Neutrophil (primary cell): ENCODE measurements at regions not wholly inside any gene's neighbourhood (a gene's known extent, or its start where the extent isn't known, plus 50 kb on each side); places are given as distances from the start of the nearest gene placed in this dataset.

ENCODE experiments used
- H3K27ac ChIP-seq: fragments of 200-600 bp; sonication (generic); 2 replicates; pipeline ENCODE4 v1.5.1; 2016; ENCODE audit warnings: mild to moderate bottlenecking, moderate library complexity
- H3K27me3 ChIP-seq: fragments of 200-600 bp; sonication (generic); 2 replicates; pipeline ENCODE4 v1.6.0; 2016; ENCODE audit warnings: mild to moderate bottlenecking
- H3K36me3 ChIP-seq: fragments of 200-600 bp; sonication (generic); 2 replicates; pipeline ENCODE4 v1.5.1; 2017
- H3K4me1 ChIP-seq, 2 experiments: fragments of 200-600 bp in 1 of 2; sonication (generic) in 1 of 2; 1 replicate in 1 of 2; 2 replicates in 1 of 2; pipeline versions ENCODE4 v1.5.1 to v1.6.1; 2013 to 2016; ENCODE audit warnings: low read depth in 1 of 2, low read length in 1 of 2, mild to moderate bottlenecking in 1 of 2, moderate library complexity in 1 of 2; ENCODE audit not compliant: control insufficient read depth in 1 of 2, insufficient read depth in 1 of 2
- H3K4me3 ChIP-seq, 2 experiments: fragments of 200-600 bp in 1 of 2; sonication (generic) in 1 of 2; 1 replicate in 1 of 2; 2 replicates in 1 of 2; pipeline ENCODE4 v1.5.1; 2013 to 2016; ENCODE audit warnings: low read depth in 1 of 2, low read length in 1 of 2, mild to moderate bottlenecking in 1 of 2, moderate library complexity in 1 of 2
- H3K9me3 ChIP-seq: fragments of 200-600 bp; sonication (generic); 2 replicates; pipeline ENCODE4 v1.5.1; 2016
- CTCF ChIP-seq: fragments of 200-600 bp; sonication (generic); IDR thresholded peaks from 2 replicates; pipeline ENCODE4 v1.5.1; 2016; ENCODE audit warnings: antibody characterized with exemption

GRCh38 chr1:229102741-229103391 is 168.0 kb upstream of the RAB4A start:
- Histone ChIP-seq H3K9me3 (no peaks in the 10 kb centered on the region), H3K27me3 (no peaks in the 10 kb centered on the region), H3K4me3 (no peak overlapping the region), H3K4me1 (peaks cover 23 to 24% of the 10 kb centered on the region in 2 experiments), H3K27ac (no peak overlapping the region), H3K36me3 (no peaks in the 10 kb centered on the region)
- TF ChIP-seq CTCF, result no peak

- H3K4me1 ChIP-seq, result peaks cover 5 to 7% of the 10 kb centered on the region in 2 experiments
- no peaks in the 10 kb centered on the region for H3K27me3 ChIP-seq
- no peak overlapping the region for H3K4me3 ChIP-seq
- no peak for TF ChIP-seq CTCF
- no peak overlapping the region for H3K27ac ChIP-seq
- no peaks in the 10 kb centered on the region for H3K9me3 ChIP-seq
- no peaks in the 10 kb centered on the region for H3K36me3 ChIP-seq
Observed at GRCh38 chr1:229104654-229105053, 166.3 kb upstream of the RAB4A start.

- Histone ChIP-seq H3K4me1 (peaks cover under 1 to 2% of the 10 kb centered on the region in 2 experiments), H3K27me3 (no peaks in the 10 kb centered on the region), H3K4me3 (no peak overlapping the region), H3K9me3 (no peaks in the 10 kb centered on the region), H3K36me3 (no peaks in the 10 kb centered on the region), H3K27ac (no peak overlapping the region)
- no peak for TF ChIP-seq CTCF
Observed at GRCh38 chr1:229105109-229105508, 165.8 kb upstream of the RAB4A start.

GRCh38 chr1:229105822-229106525 is 164.9 kb upstream of the RAB4A start:
- Histone ChIP-seq H3K9me3 (no peaks in the 10 kb centered on the region), H3K4me1 (no peaks in the 10 kb centered on the region), H3K27ac (no peak overlapping the region), H3K4me3 (no peak overlapping the region), H3K27me3 (no peaks in the 10 kb centered on the region), H3K36me3 (no peaks in the 10 kb centered on the region)
- TF ChIP-seq CTCF, result no peak

- H3K27ac ChIP-seq, result no peak overlapping the region
- no peaks in the 10 kb centered on the region for H3K36me3 ChIP-seq
- no peaks in the 10 kb centered on the region for H3K27me3 ChIP-seq
- H3K4me1 ChIP-seq, result no peaks in the 10 kb centered on the region
- H3K4me3 ChIP-seq, result no peak overlapping the region
- TF ChIP-seq CTCF, result no peak
- no peaks in the 10 kb centered on the region for H3K9me3 ChIP-seq
Observed at GRCh38 chr1:229106526-229107125, 164.3 kb upstream of the RAB4A start.
